ENCODE measurements at regions not wholly inside any gene's neighbourhood (a gene's known extent, or its start where the extent isn't known, plus 50 kb on each side); places are given as distances from the start of the nearest gene placed in this dataset.

- TF ChIP-seq CTCF (IDR thresholded peaks at IDR 0.05) (peak; percentile 49), EP300 (IDR thresholded peaks at IDR 0.05; ENCODE audit: borderline replicate concordance in 1 of 2, low read depth in 1 of 2, low read length in 1 of 2) (no peak), USF2 (IDR thresholded peaks at IDR 0.05; ENCODE audit: borderline replicate concordance, low read depth, low read length) (no peak), POLR2AphosphoS5 (IDR thresholded peaks at IDR 0.05; ENCODE audit: low read depth, low read length) (no peak)
These were observed 546.6 kb downstream of the DACH1 start for GRCh38 chr13:71320452-71320851.
